ENCODE measurements at regions not wholly inside any gene's neighbourhood (a gene's known extent, or its start where the extent isn't known, plus 50 kb on each side); places are given as distances from the start of the nearest gene placed in this dataset.

DNA sequence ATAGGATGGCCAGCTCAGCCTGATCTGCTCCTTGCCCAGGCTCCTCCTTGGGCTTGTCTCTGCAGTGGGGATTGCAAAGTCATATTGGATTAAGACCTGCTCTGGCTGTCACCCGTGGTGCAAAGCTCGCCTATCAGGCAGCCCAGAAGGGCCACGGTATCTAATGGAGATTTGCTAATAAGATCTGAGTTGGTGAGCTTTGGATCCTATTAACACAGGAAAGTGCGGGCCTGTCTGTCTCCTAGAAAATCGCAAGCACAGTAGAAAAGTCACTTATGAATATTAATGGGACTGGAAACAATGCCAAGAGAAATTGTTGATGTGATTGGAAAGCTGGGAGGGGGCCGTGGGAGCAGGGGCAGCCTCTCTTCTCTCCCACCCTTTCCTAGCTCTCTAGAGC lies 72.8 kb downstream of the CHST1 start:
- Histone ChIP-seq H3K9ac (ENCODE audit: low read length) (no peak overlapping the region), H3K27ac (ENCODE audit: low read depth, low read length, poor library complexity, severe bottlenecking) (no peak overlapping the region), H3K9me2 (ENCODE audit: low read depth, low read length) (no peaks in the 10 kb centered on the region), H3K36me3 (ENCODE audit: insufficient read depth, low read length) (no peaks in the 10 kb centered on the region), H3K27me3 (ENCODE audit: insufficient read depth, low read length) (no peaks in the 10 kb centered on the region), H3K4me1 (ENCODE audit: insufficient read depth, low read length, severe bottlenecking) (no peaks in the 10 kb centered on the region), H3K4me3 (ENCODE audit: low read depth, low read length, poor library complexity, severe bottlenecking) (no peak overlapping the region), H2AFZ (ENCODE audit: low read length) (no peak overlapping the region), H4K20me1 (ENCODE audit: insufficient read depth, low read length) (no peaks in the 10 kb centered on the region), H3K4me2 (ENCODE audit: low read length) (no peak overlapping the region), H3K79me2 (ENCODE audit: insufficient read depth, low read length) (no peaks in the 10 kb centered on the region), H3K9me3 (ENCODE audit: low read length) (no peaks in the 10 kb centered on the region), H3F3A (ENCODE audit: insufficient read depth, low read length) (no peaks in the 10 kb centered on the region)
- TF ChIP-seq, protein P1, sequence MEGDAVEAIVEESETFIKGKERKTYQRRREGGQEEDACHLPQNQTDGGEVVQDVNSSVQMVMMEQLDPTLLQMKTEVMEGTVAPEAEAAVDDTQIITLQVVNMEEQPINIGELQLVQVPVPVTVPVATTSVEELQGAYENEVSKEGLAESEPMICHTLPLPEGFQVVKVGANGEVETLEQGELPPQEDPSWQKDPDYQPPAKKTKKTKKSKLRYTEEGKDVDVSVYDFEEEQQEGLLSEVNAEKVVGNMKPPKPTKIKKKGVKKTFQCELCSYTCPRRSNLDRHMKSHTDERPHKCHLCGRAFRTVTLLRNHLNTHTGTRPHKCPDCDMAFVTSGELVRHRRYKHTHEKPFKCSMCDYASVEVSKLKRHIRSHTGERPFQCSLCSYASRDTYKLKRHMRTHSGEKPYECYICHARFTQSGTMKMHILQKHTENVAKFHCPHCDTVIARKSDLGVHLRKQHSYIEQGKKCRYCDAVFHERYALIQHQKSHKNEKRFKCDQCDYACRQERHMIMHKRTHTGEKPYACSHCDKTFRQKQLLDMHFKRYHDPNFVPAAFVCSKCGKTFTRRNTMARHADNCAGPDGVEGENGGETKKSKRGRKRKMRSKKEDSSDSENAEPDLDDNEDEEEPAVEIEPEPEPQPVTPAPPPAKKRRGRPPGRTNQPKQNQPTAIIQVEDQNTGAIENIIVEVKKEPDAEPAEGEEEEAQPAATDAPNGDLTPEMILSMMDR (IDR thresholded peaks at IDR 0.05; ENCODE audit: low read length) = no peak
- no peak for TF ChIP-seq EZH2 (IDR thresholded peaks at IDR 0.05; ENCODE audit: borderline replicate concordance, low read length)

DNA sequence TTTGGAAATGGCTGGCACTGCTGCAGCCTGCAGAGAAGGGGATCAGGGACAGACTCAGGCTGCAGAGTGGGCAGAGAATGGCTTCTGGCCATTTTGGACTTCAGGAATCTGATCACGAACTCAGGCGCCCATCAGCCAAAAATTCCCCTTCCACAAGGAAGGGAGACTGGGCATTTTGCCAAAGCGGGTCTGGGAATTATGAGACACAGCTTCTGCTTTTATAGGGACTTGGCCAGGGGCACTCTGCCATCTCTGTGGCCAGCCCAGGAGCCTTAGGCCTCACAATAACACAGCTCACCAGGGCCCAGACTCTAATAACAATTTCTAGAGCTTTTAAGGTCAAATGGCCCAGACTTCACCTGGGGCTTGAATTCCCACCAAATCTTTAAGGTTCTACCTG lies 74.7 kb downstream of the CHST1 start:
- Histone ChIP-seq H3F3A (ENCODE audit: insufficient read depth, low read length) (no peaks in the 10 kb centered on the region), H3K27ac (ENCODE audit: low read depth, low read length, poor library complexity, severe bottlenecking) (no peak overlapping the region), H3K79me2 (ENCODE audit: insufficient read depth, low read length) (no peaks in the 10 kb centered on the region), H3K9me2 (ENCODE audit: low read depth, low read length) (no peaks in the 10 kb centered on the region), H3K4me2 (ENCODE audit: low read length) (no peak overlapping the region), H3K27me3 (ENCODE audit: insufficient read depth, low read length) (no peaks in the 10 kb centered on the region), H2AFZ (ENCODE audit: low read length) (no peak overlapping the region), H3K4me1 (ENCODE audit: insufficient read depth, low read length, severe bottlenecking) (no peaks in the 10 kb centered on the region), H3K9me3 (ENCODE audit: low read length) (no peaks in the 10 kb centered on the region), H3K9ac (ENCODE audit: low read length) (no peak overlapping the region), H3K4me3 (ENCODE audit: low read depth, low read length, poor library complexity, severe bottlenecking) (no peak overlapping the region), H3K36me3 (ENCODE audit: insufficient read depth, low read length) (no peaks in the 10 kb centered on the region), H4K20me1 (ENCODE audit: insufficient read depth, low read length) (no peaks in the 10 kb centered on the region)
- TF ChIP-seq EZH2 (IDR thresholded peaks at IDR 0.05; ENCODE audit: borderline replicate concordance, low read length) = no peak
- TF ChIP-seq, protein P1 (IDR thresholded peaks at IDR 0.05; ENCODE audit: low read length) = no peak

DNA sequence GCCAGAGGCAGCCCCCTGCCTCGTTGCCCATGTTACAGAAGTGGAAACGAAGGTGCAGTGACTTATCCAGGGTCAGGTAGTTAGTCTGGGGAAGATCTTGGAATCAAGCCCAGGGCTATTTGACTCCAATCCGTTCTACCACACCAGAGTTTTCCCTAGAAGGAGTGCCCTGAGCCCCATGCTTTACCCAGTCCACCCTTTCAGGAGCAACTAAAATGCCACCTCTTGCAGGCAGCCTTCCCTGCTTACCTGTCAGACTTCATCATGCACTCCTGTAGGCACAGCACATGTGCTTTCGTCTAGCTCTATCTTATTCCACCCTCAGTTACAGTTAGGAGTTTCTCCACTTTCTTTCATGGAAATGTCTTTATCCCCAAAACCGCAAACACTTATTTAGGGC lies 80.2 kb downstream of the CHST1 start:
- H3K27ac ChIP-seq (ENCODE audit: low read depth, low read length, poor library complexity, severe bottlenecking) = no peak overlapping the region
- no peak overlapping the region for H3K4me2 ChIP-seq (ENCODE audit: low read length)
- no peaks in the 10 kb centered on the region for H3K9me2 ChIP-seq (ENCODE audit: low read depth, low read length)
- no peaks in the 10 kb centered on the region for H3K27me3 ChIP-seq (ENCODE audit: insufficient read depth, low read length)
- H3F3A ChIP-seq (ENCODE audit: insufficient read depth, low read length) = no peaks in the 10 kb centered on the region
- no peak overlapping the region for H3K4me3 ChIP-seq (ENCODE audit: low read depth, low read length, poor library complexity, severe bottlenecking)
- H4K20me1 ChIP-seq (ENCODE audit: insufficient read depth, low read length) = no peaks in the 10 kb centered on the region
- H2AFZ ChIP-seq (ENCODE audit: low read length) = no peak overlapping the region
- no peak overlapping the region for H3K9ac ChIP-seq (ENCODE audit: low read length)
- no peaks in the 10 kb centered on the region for H3K4me1 ChIP-seq (ENCODE audit: insufficient read depth, low read length, severe bottlenecking)
- no peaks in the 10 kb centered on the region for H3K9me3 ChIP-seq (ENCODE audit: low read length)
- no peaks in the 10 kb centered on the region for H3K79me2 ChIP-seq (ENCODE audit: insufficient read depth, low read length)
- TF ChIP-seq EZH2 (IDR thresholded peaks at IDR 0.05; ENCODE audit: borderline replicate concordance, low read length) = no peak
- TF ChIP-seq, protein P1 (IDR thresholded peaks at IDR 0.05; ENCODE audit: low read length) = no peak
- H3K36me3 ChIP-seq (ENCODE audit: insufficient read depth, low read length) = no peaks in the 10 kb centered on the region
